A549 (cell line): ENCODE measurements at regions not wholly inside any gene's neighbourhood (a gene's known extent, or its start where the extent isn't known, plus 50 kb on each side); places are given as distances from the start of the nearest gene placed in this dataset.
A peak's percentile ranks its signal among the peaks of the same experiment; 100 is the strongest.

Experiments used
- ATAC-seq, 2 experiments: fragments of 200-7000 bp in 1 of 2; fragments of >200 bp in 1 of 2; cut with Nextera tagmentation in 1 of 2; cut with Tn5 transposase in 1 of 2; 3 replicates each; pipeline versions ENCODE4 v1.8.0 to v1.9.1; 2018 to 2020; ENCODE audit warnings: mild to moderate bottlenecking in 1 of 2, moderate library complexity in 1 of 2
- CTCF ChIA-PET: fragments of 300-600 bp; sonication (Branson Sonifier 250); formaldehyde crosslinking; extraction: SDS; loops from one replicate; lab custom pipeline; 2021; ENCODE audit warnings: antibody characterized with exemption, inconsistent platforms; lab: Yijun Ruan, JAX
- POLR2A ChIA-PET: fragments of 350-600 bp; formaldehyde crosslinking; extraction: SDS; loops from one replicate; lab custom pipeline; 2021; ENCODE audit warnings: antibody characterized with exemption, inconsistent platforms; lab: Yijun Ruan, JAX
- DNase-seq, 2 experiments: peaks; one replicate each; pipeline versions ENCODE4 v3.0.0 to v3.0.0-alpha.2; 2011 to 2016; ENCODE audit warnings: low read depth in 1 of 2, low spot score in 1 of 2
- FAIRE-seq: peaks from 2 replicates; lab custom pipeline; 2011; peaks lifted over from hg19 to GRCh38; lab: Jason Lieb, UNC
- H3K27ac ChIP-seq, 2 experiments: fragments of >200 bp; sonication (Bioruptor Twin); formaldehyde crosslinking; 3 replicates each; pipeline ENCODE4 v1.5.1; 2016 to 2017
- H3K4me1 ChIP-seq: fragments of >200 bp; sonication (Bioruptor Twin); formaldehyde crosslinking; 3 replicates; pipeline ENCODE4 v1.6.1; 2016
- H3K4me2 ChIP-seq: fragments of >200 bp; sonication (Bioruptor Twin); formaldehyde crosslinking; 3 replicates; pipeline ENCODE4 v1.6.1; 2016
- H3K4me3 ChIP-seq: fragments of >200 bp; sonication (Bioruptor Twin); formaldehyde crosslinking; 3 replicates; pipeline ENCODE4 v1.5.1; 2016
- H3K9me3 ChIP-seq: fragments of >200 bp; sonication (Bioruptor Twin); formaldehyde crosslinking; 3 replicates; pipeline ENCODE4 v1.6.1; 2016
- BCL3 ChIP-seq: fragments of >200 bp; sonication (Bioruptor Twin); formaldehyde crosslinking; IDR thresholded peaks from 3 replicates; pipeline ENCODE4 v1.6.1; 2016
- CHD2 ChIP-seq: fragments of 150-350 bp; IDR thresholded peaks from 2 replicates; pipeline ENCODE4 v1.6.1; 2014; ENCODE audit warnings: low read length; ENCODE audit not compliant: partially characterized antibody
- ELK1 ChIP-seq: fragments of 150-350 bp; IDR thresholded peaks from 2 replicates; pipeline ENCODE4 v1.6.1; 2014; ENCODE audit warnings: low read depth, mild to moderate bottlenecking, low read length
- EP300 ChIP-seq, 2 experiments: fragments of >200 bp; sonication (Bioruptor Twin); formaldehyde crosslinking; IDR thresholded peaks; 2 replicates in 1 of 2; 3 replicates in 1 of 2; pipeline ENCODE4 v1.6.1; 2016 to 2017
- ESRRA ChIP-seq: fragments of 150-350 bp; IDR thresholded peaks from 2 replicates; pipeline ENCODE4 v1.6.1; 2014; ENCODE audit warnings: mild to moderate bottlenecking, low read length, borderline replicate concordance
- FOSB ChIP-seq: fragments of 250-450 bp; sonication (Bioruptor Pico); IDR thresholded peaks from 2 replicates; pipeline ENCODE4 v1.5.0; 2020; ENCODE audit warnings: mild to moderate bottlenecking, moderate library complexity
- HDAC2 ChIP-seq: fragments of 200-600 bp; sonication (generic); IDR thresholded peaks from 2 replicates; pipeline ENCODE4 v1.6.1; 2016
- HOXA7 ChIP-seq: fragments of 250-450 bp; sonication (Bioruptor Pico); IDR thresholded peaks from 2 replicates; pipeline ENCODE4 v1.5.0; 2020; ENCODE audit warnings: mild to moderate bottlenecking, moderate library complexity
- JUN ChIP-seq, 2 experiments: fragments of >200 bp; sonication (Bioruptor Twin); formaldehyde crosslinking; IDR thresholded peaks; 2 replicates in 1 of 2; 3 replicates in 1 of 2; pipeline ENCODE4 v1.6.1; 2016 to 2017
- KDM1A ChIP-seq: fragments of 200-600 bp; sonication (generic); IDR thresholded peaks from 2 replicates; pipeline ENCODE4 v1.6.1; 2016; ENCODE audit warnings: low read depth, mild to moderate bottlenecking
- KDM5A ChIP-seq: fragments of 200-600 bp; sonication (generic); IDR thresholded peaks from 2 replicates; pipeline ENCODE4 v1.6.1; 2016; ENCODE audit warnings: antibody characterized with exemption, mild to moderate bottlenecking
- MAFK ChIP-seq: fragments of 450-650 bp; IDR thresholded peaks from 2 replicates; pipeline ENCODE4 v1.6.1; 2014; ENCODE audit not compliant: partially characterized antibody
- MAZ ChIP-seq: fragments of 150-350 bp; IDR thresholded peaks from 2 replicates; pipeline ENCODE4 v1.6.1; 2014; ENCODE audit warnings: antibody characterized with exemption, low read depth, low read length, borderline replicate concordance
- NFE2L2 ChIP-seq: fragments of 150-350 bp; conservative IDR thresholded peaks from 2 replicates; pipeline ENCODE4 v1.6.1; 2014; ENCODE audit warnings: low read length
- NPAS2 ChIP-seq: fragments of 250-450 bp; sonication (Bioruptor Pico); IDR thresholded peaks from 2 replicates; pipeline ENCODE4 v1.8.0; 2022; ENCODE audit warnings: mild to moderate bottlenecking, moderate library complexity, borderline replicate concordance
- PHF8 ChIP-seq: fragments of 200-600 bp; sonication (generic); IDR thresholded peaks from 2 replicates; pipeline ENCODE4 v1.6.1; 2016; ENCODE audit warnings: low read depth, mild to moderate bottlenecking, antibody characterized with exemption, moderate library complexity, borderline replicate concordance
- POLR2A ChIP-seq: IDR thresholded peaks from 2 replicates; pipeline ENCODE4 v1.6.1; 2012; ENCODE audit warnings: mild to moderate bottlenecking, low read length
- RARB ChIP-seq: fragments of 250-450 bp; sonication (Bioruptor Pico); IDR thresholded peaks from 2 replicates; pipeline ENCODE4 v1.8.0; 2021; ENCODE audit warnings: mild to moderate bottlenecking, moderate library complexity
- SMC3 ChIP-seq: fragments of >200 bp; sonication (Bioruptor Twin); formaldehyde crosslinking; IDR thresholded peaks from 3 replicates; pipeline ENCODE4 v1.6.1; 2018; ENCODE audit warnings: inconsistent platforms
- TP53 ChIP-seq: fragments of 250-450 bp; sonication (Bioruptor Pico); IDR thresholded peaks from 2 replicates; pipeline ENCODE4 v1.5.0; 2021; ENCODE audit warnings: mild to moderate bottlenecking, moderate library complexity
- ZC3H11A ChIP-seq: fragments of 450-650 bp; IDR thresholded peaks from 2 replicates; pipeline ENCODE4 v1.6.1; 2014; ENCODE audit warnings: antibody characterized with exemption, mild to moderate bottlenecking
- ZSCAN20 ChIP-seq: fragments of 250-450 bp; sonication (Bioruptor Pico); IDR thresholded peaks from 2 replicates; pipeline ENCODE4 v1.8.0; 2022; ENCODE audit warnings: mild to moderate bottlenecking, moderate library complexity
- WGBS: methylation state at CpG from one replicate; pipeline ENCODE4 v1.1.6; 2017; ENCODE audit errors: missing lambda C conversion rate; 5-methylcytosine and 5-hydroxymethylcytosine counted together

GRCh38 chrX:116972362-116972761, 509.6 kb upstream of the CT83 start:
- POLR2A ChIA-PET, result no interaction called here
- Histone ChIP-seq H3K4me2 (no peak overlapping the region), H3K9me3 (no peaks in the 10 kb centered on the region), H3K4me1 (no peaks in the 10 kb centered on the region), H3K27ac (no peak overlapping the region), H3K4me3 (no peak overlapping the region)
- DNase-seq, result no peak
- 0% methylated on average over 2 of the region's 2 CpGs for WGBS
- no peak for ATAC-seq
- FAIRE-seq, result no peak
- TF ChIP-seq NFE2L2, result no peak
- no peak for TF ChIP-seq CHD2
- no peak for TF ChIP-seq ZC3H11A
- no peak for TF ChIP-seq KDM1A
- no peak for TF ChIP-seq EP300 (IDR thresholded peaks at IDR 0.05)
- no peak for TF ChIP-seq TP53 (CRISPR knock-in tag)
- TF ChIP-seq PHF8, result no peak
- no peak for TF ChIP-seq FOSB (CRISPR knock-in tag)
- TF ChIP-seq ESRRA, result no peak
- TF ChIP-seq ELK1, result no peak
- TF ChIP-seq KDM5A, result no peak
- no peak for TF ChIP-seq JUN (IDR thresholded peaks at IDR 0.05)
- no peak for TF ChIP-seq POLR2A
- TF ChIP-seq NPAS2, result no peak
- TF ChIP-seq RARB (CRISPR knock-in tag), result no peak
- no peak for TF ChIP-seq ZSCAN20
- no peak for TF ChIP-seq BCL3
- no peak for TF ChIP-seq MAFK
- TF ChIP-seq HDAC2, result no peak
- CTCF ChIA-PET, result no interaction called here

- ATAC-seq (peak in 1 of 2 experiments; percentile 42; a peak in 1 of 6 replicates), DNase-seq (peak in 1 of 2 experiments; percentile 21), FAIRE-seq (no peak)
- ChIA-PET CTCF (interaction anchor here (0.6 to 2.2 kb wide), 2 partner anchors 57 to 472 kb away, joined by 5 to 6 read pairs; no protein-coding TSS in a partner anchor), POLR2A (interaction anchor here (0.6 kb wide), 1 partner anchor 290 kb away, joined by 3 read pairs; no protein-coding TSS in a partner anchor)
- H3K9me3 ChIP-seq, result no peaks in the 10 kb centered on the region
- H3K27ac ChIP-seq, result no peak overlapping the region
- H3K4me2 ChIP-seq, result no peak overlapping the region
- TF ChIP-seq SMC3 (0 out of 3 replicates have a peak, but pooled peaks have one; percentile 13), HOXA7 (no peak)
- H3K4me1 ChIP-seq, result no peaks in the 10 kb centered on the region
- no peak overlapping the region for H3K4me3 ChIP-seq
- 0% methylated on average over 7 of the region's 7 CpGs for WGBS
Measured at GRCh38 chrX:116961872-116962582, 499.3 kb upstream of the CT83 start.

DNA sequence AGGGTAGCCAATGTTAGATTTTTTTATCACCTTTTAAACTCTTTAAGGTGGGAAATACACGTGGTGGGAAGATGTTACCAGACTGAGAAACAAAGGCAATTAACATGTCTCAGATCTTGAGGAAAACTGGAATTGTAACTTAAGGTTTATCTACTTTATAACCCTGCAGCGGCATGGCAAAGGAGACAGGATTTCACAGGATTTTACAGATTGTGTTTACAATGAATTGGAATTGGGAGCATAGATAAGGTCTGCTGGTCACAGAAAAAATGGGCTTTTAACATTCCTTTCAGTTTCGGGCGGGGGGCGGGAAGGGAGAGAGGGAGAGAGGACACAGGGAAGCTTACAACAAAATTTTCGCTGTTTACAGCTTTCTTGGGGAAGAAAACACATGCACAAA, 467.5 kb upstream of the CT83 start:
- no peaks in the 10 kb centered on the region for H3K4me1 ChIP-seq
- no peak overlapping the region for H3K4me2 ChIP-seq
- ChIA-PET CTCF (no interaction called here), POLR2A (no interaction called here)
- H3K9me3 ChIP-seq, result no peaks in the 10 kb centered on the region
- H3K27ac ChIP-seq, result no peak overlapping the region
- FAIRE-seq, result no peak
- DNase-seq, result no peak
- ATAC-seq, result no peak
- 23% methylated on average over 6 of the region's 6 CpGs for WGBS
- no peak overlapping the region for H3K4me3 ChIP-seq
- TF ChIP-seq MAZ (no peak), FOSB (CRISPR knock-in tag) (no peak), TP53 (CRISPR knock-in tag) (no peak)
